Right atrium auricular region (tissue), 2 donors: ENCODE measurements at regions not wholly inside any gene's neighbourhood (a gene's known extent, or its start where the extent isn't known, plus 50 kb on each side); places are given as distances from the start of the nearest gene placed in this dataset.

ENCODE experiments used
- DNase-seq: peaks from one replicate; pipeline ENCODE4 v3.0.0-alpha.2; 2019; ENCODE audit warnings: low spot score
- H3K27ac ChIP-seq, 2 donors: fragments of 200-600 bp; sonication (generic); 1 replicate in 1 of 2; 2 replicates in 1 of 2; pipeline ENCODE4 v1.5.1; 2016 to 2019
- H3K27me3 ChIP-seq, 2 donors: fragments of 200-600 bp; sonication (generic); one replicate each; pipeline versions ENCODE4 v1.5.1 to v1.6.0; 2017 to 2019
- H3K36me3 ChIP-seq: fragments of 200-600 bp; sonication (generic); one replicate; pipeline ENCODE4 v1.5.1; 2016
- H3K4me1 ChIP-seq, 2 donors: fragments of 200-600 bp; sonication (generic); one replicate each; pipeline versions ENCODE4 v1.5.1 to v1.6.0; 2017 to 2019
- H3K4me3 ChIP-seq, 2 donors: fragments of 200-600 bp; sonication (generic); 1 replicate in 1 of 2; 2 replicates in 1 of 2; pipeline ENCODE4 v1.5.1; 2017 to 2019; ENCODE audit warnings: mild to moderate bottlenecking in 1 of 2, moderate library complexity in 1 of 2
- H3K9me3 ChIP-seq, 2 donors: fragments of 200-600 bp; sonication (generic); one replicate each; pipeline ENCODE4 v1.5.1; 2019
- CTCF ChIP-seq, 2 donors: fragments of 200-600 bp; sonication (generic); IDR thresholded peaks; one replicate each; pipeline ENCODE4 v1.5.1; 2019; ENCODE audit warnings: antibody characterized with exemption in 2 of 2

- DNase-seq: no peak
- Histone ChIP-seq H3K27me3 (no peaks in the 10 kb centered on the region), H3K4me1 (no peaks in the 10 kb centered on the region), H3K27ac (no peak overlapping the region), H3K4me3 (no peak overlapping the region), H3K36me3 (no peaks in the 10 kb centered on the region), H3K9me3 (peaks cover 0 to 3% of the 10 kb centered on the region in 2 donors)
- no peak for TF ChIP-seq CTCF (IDR thresholded peaks at IDR 0.05)
These were observed 106.1 kb upstream of the ATP6AP2 start for GRCh38 chrX:40474645-40475044.

- Histone ChIP-seq H3K36me3 (no peaks in the 10 kb centered on the region), H3K27ac (no peak overlapping the region), H3K9me3 (no peaks in the 10 kb centered on the region), H3K4me1 (no peaks in the 10 kb centered on the region), H3K27me3 (no peaks in the 10 kb centered on the region), H3K4me3 (no peak overlapping the region)
- DNase-seq: no peak
- no peak for TF ChIP-seq CTCF (IDR thresholded peaks at IDR 0.05)
These were observed 106.6 kb upstream of the ATP6AP2 start for GRCh38 chrX:40474205-40474626.

- Histone ChIP-seq H3K27ac (no peak overlapping the region), H3K4me1 (no peaks in the 10 kb centered on the region), H3K27me3 (no peaks in the 10 kb centered on the region), H3K4me3 (no peak overlapping the region), H3K9me3 (no peaks in the 10 kb centered on the region), H3K36me3 (no peaks in the 10 kb centered on the region)
- DNase-seq: no peak
- TF ChIP-seq CTCF (IDR thresholded peaks at IDR 0.05): no peak
These were observed 107.1 kb upstream of the ATP6AP2 start for GRCh38 chrX:40473460-40474204.

GRCh38 chrX:40471965-40472648 lies 108.7 kb upstream of the ATP6AP2 start:
- Histone ChIP-seq H3K4me3 (no peak overlapping the region), H3K27ac (no peak overlapping the region), H3K9me3 (no peaks in the 10 kb centered on the region)

GRCh38 chrX:40470830-40471429 lies 109.8 kb upstream of the ATP6AP2 start:
- no peak for TF ChIP-seq CTCF (IDR thresholded peaks at IDR 0.05)
- no peaks in the 10 kb centered on the region for H3K4me1 ChIP-seq
- H3K27me3 ChIP-seq: no peaks in the 10 kb centered on the region

More at GRCh38 chrX:40471965-40472648, 108.7 kb upstream of the ATP6AP2 start:
- Histone ChIP-seq H3K27me3 (no peaks in the 10 kb centered on the region), H3K4me1 (no peaks in the 10 kb centered on the region), H3K36me3 (no peaks in the 10 kb centered on the region)
- DNase-seq: no peak
- peak in 1 of 2 donors; percentile 40 for TF ChIP-seq CTCF (IDR thresholded peaks at IDR 0.05)

More at GRCh38 chrX:40470830-40471429, 109.8 kb upstream of the ATP6AP2 start:
- no peak for DNase-seq
- Histone ChIP-seq H3K9me3 (no peaks in the 10 kb centered on the region), H3K27ac (no peak overlapping the region), H3K4me3 (no peak overlapping the region), H3K36me3 (no peaks in the 10 kb centered on the region)
